ENCODE measurements at regions not wholly inside any gene's neighbourhood (a gene's known extent, or its start where the extent isn't known, plus 50 kb on each side); places are given as distances from the start of the nearest gene placed in this dataset.

DNA sequence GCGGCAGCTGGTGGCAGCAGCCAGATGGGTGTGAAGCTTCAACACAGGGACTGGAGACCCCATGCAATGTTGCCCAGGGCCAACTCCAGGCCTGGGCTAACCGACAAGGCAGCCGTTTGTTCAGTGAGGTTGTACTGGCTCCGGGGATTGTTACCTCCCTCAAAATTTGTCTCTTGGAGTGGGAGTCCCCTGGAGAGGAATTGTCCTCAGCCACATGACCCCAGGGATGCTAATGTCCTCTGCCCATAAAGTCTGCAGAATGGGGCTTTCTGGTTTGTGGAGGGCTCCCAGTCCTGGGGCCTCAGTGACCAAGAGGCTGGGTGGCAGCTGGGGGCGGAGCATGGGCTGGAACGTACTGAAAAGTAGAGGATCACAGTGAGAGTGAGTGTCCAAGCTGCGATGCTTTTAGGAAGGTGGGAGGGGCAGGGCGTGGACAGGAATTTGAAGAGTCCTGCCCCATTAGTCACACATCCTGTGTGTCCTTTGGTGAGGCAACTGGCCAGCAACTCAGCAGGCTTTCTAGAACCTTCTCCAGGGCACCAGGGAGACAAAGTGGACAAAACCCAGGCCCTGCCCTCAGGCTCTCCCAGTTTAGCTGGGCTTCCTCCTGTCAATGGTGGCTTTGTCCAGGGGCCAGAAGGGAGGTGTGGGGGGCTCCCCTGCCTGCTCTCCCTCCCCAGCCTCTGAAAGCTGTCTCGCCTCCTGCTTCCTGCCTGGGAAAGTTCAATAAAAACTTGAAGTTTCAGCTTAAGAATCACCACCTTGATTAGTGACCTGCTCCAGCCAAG, 114.0 kb downstream of the NSG2 start:
- Histone ChIP-seq H3K36me3 (no peaks in the 10 kb centered on the region), H3K4me1 (no peaks in the 10 kb centered on the region), H3K4me3 (no peak overlapping the region), H3K9me3 (peaks cover 0 to 5% (median 0%) of the 10 kb centered on the region in 3 donors), H3K27me3 (peaks cover 0 to 6% of the 10 kb centered on the region in 2 donors), H3K27ac (no peak overlapping the region)
- TF ChIP-seq, protein P1, sequence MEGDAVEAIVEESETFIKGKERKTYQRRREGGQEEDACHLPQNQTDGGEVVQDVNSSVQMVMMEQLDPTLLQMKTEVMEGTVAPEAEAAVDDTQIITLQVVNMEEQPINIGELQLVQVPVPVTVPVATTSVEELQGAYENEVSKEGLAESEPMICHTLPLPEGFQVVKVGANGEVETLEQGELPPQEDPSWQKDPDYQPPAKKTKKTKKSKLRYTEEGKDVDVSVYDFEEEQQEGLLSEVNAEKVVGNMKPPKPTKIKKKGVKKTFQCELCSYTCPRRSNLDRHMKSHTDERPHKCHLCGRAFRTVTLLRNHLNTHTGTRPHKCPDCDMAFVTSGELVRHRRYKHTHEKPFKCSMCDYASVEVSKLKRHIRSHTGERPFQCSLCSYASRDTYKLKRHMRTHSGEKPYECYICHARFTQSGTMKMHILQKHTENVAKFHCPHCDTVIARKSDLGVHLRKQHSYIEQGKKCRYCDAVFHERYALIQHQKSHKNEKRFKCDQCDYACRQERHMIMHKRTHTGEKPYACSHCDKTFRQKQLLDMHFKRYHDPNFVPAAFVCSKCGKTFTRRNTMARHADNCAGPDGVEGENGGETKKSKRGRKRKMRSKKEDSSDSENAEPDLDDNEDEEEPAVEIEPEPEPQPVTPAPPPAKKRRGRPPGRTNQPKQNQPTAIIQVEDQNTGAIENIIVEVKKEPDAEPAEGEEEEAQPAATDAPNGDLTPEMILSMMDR (IDR thresholded peaks at IDR 0.05): no peak
- intact Hi-C loops (cut with DNase I; ENCODE audit: low total_unique reads): no loop called here
- DNase-seq: peak in 1 of 2 donors; percentile 43

DNA sequence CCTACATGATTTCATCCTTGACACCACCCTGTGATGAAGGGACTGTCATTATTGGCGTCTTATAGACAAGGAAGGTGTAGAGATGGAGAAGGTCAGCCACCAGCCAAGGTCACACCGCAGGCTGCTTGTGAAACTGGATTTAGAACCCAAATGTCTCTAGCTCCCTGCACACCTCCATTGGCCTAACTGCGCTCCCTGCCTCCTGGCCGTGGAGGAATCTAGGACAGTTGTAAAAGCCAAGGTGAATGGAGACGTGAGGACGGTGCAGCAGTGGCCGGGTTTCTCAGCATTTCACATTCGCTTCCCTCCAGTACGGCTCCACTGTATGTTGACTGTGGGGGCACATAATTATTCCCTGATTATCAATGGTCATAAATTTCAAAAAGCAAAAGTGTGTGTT, 119.9 kb downstream of the NSG2 start:
- Histone ChIP-seq H3K27me3 (no peaks in the 10 kb centered on the region), H3K4me1 (no peaks in the 10 kb centered on the region), H3K9me3 (no peaks in the 10 kb centered on the region), H3K4me3 (no peak overlapping the region), H3K36me3 (no peaks in the 10 kb centered on the region), H3K27ac (no peak overlapping the region)
- intact Hi-C loops (cut with DNase I; ENCODE audit: low total_unique reads): no loop called here
- DNase-seq: peak in 1 of 2 donors; percentile 52
- TF ChIP-seq, protein P1 (IDR thresholded peaks at IDR 0.05): no peak

DNA sequence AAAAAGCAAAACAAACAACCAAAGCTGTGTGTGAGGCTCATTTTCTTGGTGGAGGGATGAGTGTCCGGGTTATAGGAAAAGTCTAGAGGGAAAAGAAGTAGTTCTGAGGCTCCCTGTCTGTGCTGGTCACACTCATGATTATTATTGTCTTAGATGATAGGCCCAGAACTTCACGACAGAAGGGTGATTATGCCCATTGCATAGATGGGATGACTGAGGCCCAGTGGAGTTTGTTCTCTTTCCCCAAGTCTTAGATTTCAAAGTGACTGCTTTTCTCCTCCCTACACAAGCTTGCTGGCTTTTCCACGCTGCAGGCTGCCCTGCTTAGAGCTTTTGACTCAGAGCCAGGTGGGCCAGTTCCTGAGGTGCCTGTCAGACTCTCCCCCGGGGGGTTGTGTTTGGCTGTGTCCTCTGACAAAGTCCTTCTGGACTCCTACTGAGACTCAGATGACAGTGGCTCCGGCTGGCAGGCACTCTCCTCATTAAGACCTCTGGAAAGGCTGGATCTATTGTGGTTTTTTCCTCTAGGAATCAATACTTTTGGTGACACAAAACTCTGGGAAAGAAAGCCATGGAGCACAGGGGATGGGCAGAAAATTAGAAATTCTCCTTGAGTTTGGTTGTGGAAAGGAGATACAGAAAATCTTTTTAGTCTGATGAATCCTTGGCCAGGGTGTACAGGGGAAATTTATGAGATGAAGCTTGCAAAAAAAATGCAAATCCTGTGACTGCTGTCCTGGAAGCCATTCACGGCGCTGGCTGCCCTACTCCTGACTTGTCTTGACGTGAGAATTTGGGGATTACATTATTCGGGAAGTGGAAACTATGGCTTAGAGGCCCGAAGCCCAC, 120.9 kb downstream of the NSG2 start:
- intact Hi-C loops (cut with DNase I; ENCODE audit: low total_unique reads): no loop called here
- no peaks in the 10 kb centered on the region for H3K36me3 ChIP-seq
- TF ChIP-seq, protein P1 (IDR thresholded peaks at IDR 0.05): no peak
- no peaks in the 10 kb centered on the region for H3K27me3 ChIP-seq
- no peaks in the 10 kb centered on the region for H3K9me3 ChIP-seq
- no peak overlapping the region for H3K27ac ChIP-seq
- H3K4me1 ChIP-seq: no peaks in the 10 kb centered on the region
- H3K4me3 ChIP-seq: no peak overlapping the region
- DNase-seq: peak in 1 of 2 donors; percentile 37

DNA sequence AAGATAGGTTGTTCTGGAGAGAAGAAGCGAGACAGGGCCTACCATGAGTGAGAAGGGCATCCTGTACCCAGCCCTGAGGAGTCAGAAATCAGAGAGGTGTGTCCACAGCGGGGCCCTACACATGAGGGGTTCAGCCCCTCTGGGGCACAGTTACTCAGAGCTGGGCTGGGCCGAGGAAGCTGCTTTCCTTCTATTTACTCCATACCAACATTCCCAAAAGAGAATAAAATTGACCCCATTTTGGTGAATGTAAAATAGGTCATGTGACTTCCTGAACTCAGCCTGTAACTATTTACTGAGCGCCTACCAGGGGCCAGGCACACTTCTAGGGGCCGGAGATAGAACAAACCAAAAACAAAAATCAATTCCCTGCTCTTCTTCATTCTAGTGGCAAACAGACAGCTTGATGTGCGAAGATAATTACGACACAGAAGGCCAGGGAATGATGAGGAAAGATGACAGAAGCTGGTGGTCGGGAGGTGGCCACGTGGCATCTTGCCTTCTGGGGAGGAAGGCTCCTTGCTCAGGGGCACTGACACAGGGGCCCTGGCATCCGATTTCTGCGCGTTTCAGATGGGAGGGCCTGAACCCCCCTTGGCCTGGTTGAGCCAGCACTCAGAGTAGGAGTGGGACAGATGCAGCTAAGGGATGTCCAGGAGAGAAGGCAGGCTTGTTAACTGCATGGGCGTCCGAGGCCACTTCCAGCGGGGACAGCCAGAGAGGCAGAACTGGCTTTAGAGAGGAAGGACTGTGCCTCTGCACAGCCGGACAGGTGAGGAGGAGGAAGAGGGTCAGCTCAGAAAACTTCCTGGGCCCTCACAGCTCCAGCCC, 121.8 kb downstream of the NSG2 start:
- Histone ChIP-seq H3K27ac (no peak overlapping the region), H3K4me3 (no peak overlapping the region), H3K9me3 (no peaks in the 10 kb centered on the region), H3K27me3 (no peaks in the 10 kb centered on the region), H3K4me1 (no peaks in the 10 kb centered on the region), H3K36me3 (no peaks in the 10 kb centered on the region)
- peak in 1 of 2 donors; percentile 43 for DNase-seq
- intact Hi-C loops (cut with DNase I; ENCODE audit: low total_unique reads): no loop called here
- TF ChIP-seq, protein P1 (IDR thresholded peaks at IDR 0.05): no peak

DNA sequence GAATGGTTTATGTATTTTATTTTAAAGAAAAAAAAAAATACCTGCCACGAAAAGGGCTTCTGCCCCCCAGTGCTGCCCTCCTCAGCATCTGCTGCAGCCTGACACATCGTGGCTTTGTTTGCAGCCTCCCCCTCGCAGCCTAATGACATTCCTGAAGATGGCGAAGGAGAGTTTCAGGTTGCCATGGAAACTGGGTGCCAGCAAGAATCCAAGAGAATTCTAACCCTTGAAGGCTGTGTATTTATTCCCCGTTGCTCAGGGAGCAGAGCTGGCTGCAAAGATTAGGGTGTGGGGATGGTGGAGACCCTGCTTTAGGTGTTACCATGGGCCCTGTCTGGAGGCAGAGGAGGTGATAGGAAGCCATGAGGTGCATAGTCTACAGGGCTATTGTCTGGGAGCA, 126.6 kb downstream of the NSG2 start:
- Histone ChIP-seq H3K36me3 (no peaks in the 10 kb centered on the region), H3K27me3 (peaks cover 0 to 10% of the 10 kb centered on the region in 2 donors), H3K4me1 (peaks cover 0 to 6% (median 0%) of the 10 kb centered on the region in 4 donors), H3K4me3 (no peak overlapping the region), H3K27ac (no peak overlapping the region), H3K9me3 (no peaks in the 10 kb centered on the region)
- intact Hi-C loops (cut with DNase I; ENCODE audit: low total_unique reads): no loop called here
- peak in 1 of 2 donors; percentile 16 for DNase-seq
- TF ChIP-seq, protein P1 (IDR thresholded peaks at IDR 0.05): no peak
